K562 (cell line): ENCODE measurements at regions not wholly inside any gene's neighbourhood (a gene's known extent, or its start where the extent isn't known, plus 50 kb on each side); places are given as distances from the start of the nearest gene placed in this dataset.
A peak's percentile ranks its signal among the peaks of the same experiment; 100 is the strongest.

ENCODE experiments used
- AFF1 ChIP-seq, 2 experiments: fragments of 450-650 bp; IDR thresholded peaks; 2 replicates each; pipeline ENCODE4 v1.6.1; 2018; ENCODE audit warnings: mild to moderate bottlenecking in 2 of 2, low read depth in 1 of 2; ENCODE audit not compliant: partially characterized antibody in 2 of 2
- BCL6 ChIP-seq: fragments of 250-450 bp; sonication (Bioruptor Pico); IDR thresholded peaks from 2 replicates; pipeline ENCODE4 v1.4.0; 2020
- CBX3 ChIP-seq, 2 experiments: IDR thresholded peaks; 1 replicate in 1 of 2; 2 replicates in 1 of 2; pipeline ENCODE4 v1.6.1; 2012; ENCODE audit warnings: inconsistent platforms in 2 of 2, low read length in 2 of 2, borderline replicate concordance in 1 of 2, control low read depth in 1 of 2
- E2F3 ChIP-seq: fragments of 250-450 bp; sonication (Bioruptor Pico); IDR thresholded peaks from 2 replicates; pipeline ENCODE4 v1.4.0; 2020; ENCODE audit warnings: mild to moderate bottlenecking
- HSF4 ChIP-seq: fragments of 250-450 bp; sonication (Bioruptor Pico); IDR thresholded peaks from 2 replicates; pipeline ENCODE4 v2.1.2; 2022; ENCODE audit warnings: mild to moderate bottlenecking, moderate library complexity, borderline replicate concordance
- NFYB ChIP-seq: IDR thresholded peaks from 2 replicates; pipeline ENCODE4 v1.6.1; 2011; ENCODE audit warnings: mild to moderate bottlenecking, moderate library complexity; ENCODE audit not compliant: insufficient read length; ENCODE audit errors: extremely low read depth
- ZMIZ1 ChIP-seq, 2 experiments: fragments of 150-350 bp in 1 of 2; IDR thresholded peaks; 2 replicates each; pipeline ENCODE4 v1.6.1; 2012 to 2016; ENCODE audit warnings: low read depth in 2 of 2, low read length in 2 of 2, mild to moderate bottlenecking in 1 of 2, moderate library complexity in 1 of 2
- ZNF197 ChIP-seq: fragments of 200-800 bp; sonication (Bioruptor generic); IDR thresholded peaks from 2 replicates; pipeline ENCODE4 v1.6.1; 2016; ENCODE audit warnings: low read depth, missing genetic modification characterization, missing compliant biosample characterization
- TF ChIP-seq, protein P1 (sequence below), 2 experiments: fragments of 450-650 bp; formaldehyde crosslinking in 1 of 2; IDR thresholded peaks; 2 replicates each; pipeline versions ENCODE4 v1.4.0 to v1.6.1; 2014 to 2020; ENCODE audit warnings: mild to moderate bottlenecking in 2 of 2, borderline replicate concordance in 1 of 2, low read depth in 1 of 2

GRCh38 chr3:8357859-8358258 lies 143.8 kb upstream of the LMCD1 start (continued):
- TF ChIP-seq, protein P1, sequence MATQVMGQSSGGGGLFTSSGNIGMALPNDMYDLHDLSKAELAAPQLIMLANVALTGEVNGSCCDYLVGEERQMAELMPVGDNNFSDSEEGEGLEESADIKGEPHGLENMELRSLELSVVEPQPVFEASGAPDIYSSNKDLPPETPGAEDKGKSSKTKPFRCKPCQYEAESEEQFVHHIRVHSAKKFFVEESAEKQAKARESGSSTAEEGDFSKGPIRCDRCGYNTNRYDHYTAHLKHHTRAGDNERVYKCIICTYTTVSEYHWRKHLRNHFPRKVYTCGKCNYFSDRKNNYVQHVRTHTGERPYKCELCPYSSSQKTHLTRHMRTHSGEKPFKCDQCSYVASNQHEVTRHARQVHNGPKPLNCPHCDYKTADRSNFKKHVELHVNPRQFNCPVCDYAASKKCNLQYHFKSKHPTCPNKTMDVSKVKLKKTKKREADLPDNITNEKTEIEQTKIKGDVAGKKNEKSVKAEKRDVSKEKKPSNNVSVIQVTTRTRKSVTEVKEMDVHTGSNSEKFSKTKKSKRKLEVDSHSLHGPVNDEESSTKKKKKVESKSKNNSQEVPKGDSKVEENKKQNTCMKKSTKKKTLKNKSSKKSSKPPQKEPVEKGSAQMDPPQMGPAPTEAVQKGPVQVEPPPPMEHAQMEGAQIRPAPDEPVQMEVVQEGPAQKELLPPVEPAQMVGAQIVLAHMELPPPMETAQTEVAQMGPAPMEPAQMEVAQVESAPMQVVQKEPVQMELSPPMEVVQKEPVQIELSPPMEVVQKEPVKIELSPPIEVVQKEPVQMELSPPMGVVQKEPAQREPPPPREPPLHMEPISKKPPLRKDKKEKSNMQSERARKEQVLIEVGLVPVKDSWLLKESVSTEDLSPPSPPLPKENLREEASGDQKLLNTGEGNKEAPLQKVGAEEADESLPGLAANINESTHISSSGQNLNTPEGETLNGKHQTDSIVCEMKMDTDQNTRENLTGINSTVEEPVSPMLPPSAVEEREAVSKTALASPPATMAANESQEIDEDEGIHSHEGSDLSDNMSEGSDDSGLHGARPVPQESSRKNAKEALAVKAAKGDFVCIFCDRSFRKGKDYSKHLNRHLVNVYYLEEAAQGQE (IDR thresholded peaks at IDR 0.05; ENCODE audit: borderline replicate concordance), result no peak
- TF ChIP-seq, protein P1 (CRISPR knock-in tag; IDR thresholded peaks at IDR 0.05; ENCODE audit: low read depth), result no peak
- 0 out of 2 replicates have a peak, but pooled peaks have one; percentile 37 for TF ChIP-seq E2F3 (CRISPR knock-in tag)
- no peak for TF ChIP-seq HSF4 (CRISPR knock-in tag)
- TF ChIP-seq NFYB, result no peak
- TF ChIP-seq CBX3 (IDR thresholded peaks at IDR 0.05; ENCODE audit: borderline replicate concordance in 1 of 2, low read length in 2 of 2), result no peak
- no peak for TF ChIP-seq ZMIZ1 (IDR thresholded peaks at IDR 0.05; ENCODE audit: low read depth in 2 of 2, low read length in 2 of 2)
- no peak for TF ChIP-seq AFF1 (IDR thresholded peaks at IDR 0.05; ENCODE audit: low read depth in 1 of 2, partially characterized antibody in 2 of 2)
- TF ChIP-seq ZNF197 (CRISPR knock-in tag), result no peak
- peak; percentile 23; the same call in 1 of the 2 replicates for TF ChIP-seq BCL6 (CRISPR knock-in tag)
